SU-DHL-6 (cell line): ENCODE measurements at regions not wholly inside any gene's neighbourhood (a gene's known extent, or its start where the extent isn't known, plus 50 kb on each side); places are given as distances from the start of the nearest gene placed in this dataset.

Source experiments
- H2AFZ ChIP-seq: fragments of 200-600 bp; sonication (generic); 2 replicates; pipeline ENCODE4 v1.6.1; 2014; ENCODE audit warnings: low read depth, mild to moderate bottlenecking, moderate library complexity, mixed read lengths, antibody characterized with exemption, low read length; ENCODE audit not compliant: severe bottlenecking
- H3F3A ChIP-seq: fragments of 200-600 bp; shearing (Covaris generic); 2 replicates; pipeline ENCODE4 v1.6.0; 2016; ENCODE audit warnings: antibody characterized with exemption, mild to moderate bottlenecking; ENCODE audit not compliant: insufficient read depth
- H3K27ac ChIP-seq: fragments of 200-600 bp; sonication (generic); 2 replicates; pipeline ENCODE4 v1.5.1; 2016; ENCODE audit warnings: low read depth, mild to moderate bottlenecking, low read length, moderate library complexity, mixed read lengths
- H3K27me3 ChIP-seq: fragments of 200-600 bp; sonication (generic), shearing (Covaris generic); 2 replicates; pipeline ENCODE4 v1.6.0; 2014; ENCODE audit warnings: mild to moderate bottlenecking, low read length
- H3K36me3 ChIP-seq: fragments of 200-600 bp; sonication (generic); 2 replicates; pipeline ENCODE4 v1.6.1; 2014; ENCODE audit warnings: mild to moderate bottlenecking, low read length, mixed read lengths
- H3K4me2 ChIP-seq: fragments of 300-600, 200-600 bp; shearing (Covaris generic), sonication (generic); 2 replicates; pipeline ENCODE4 v1.6.0; 2014; ENCODE audit warnings: low read length, low read depth, mild to moderate bottlenecking; ENCODE audit not compliant: poor library complexity, severe bottlenecking
- H3K4me3 ChIP-seq: fragments of 200-600 bp; sonication (generic); 2 replicates; pipeline ENCODE4 v1.5.1; 2014; ENCODE audit warnings: antibody characterized with exemption, low read length, mild to moderate bottlenecking, mixed read lengths; ENCODE audit not compliant: insufficient read depth, poor library complexity, severe bottlenecking
- H3K79me2 ChIP-seq: fragments of 200-600 bp; sonication (generic); 2 replicates; pipeline ENCODE4 v1.6.1; 2014; ENCODE audit warnings: mild to moderate bottlenecking, low read length, moderate library complexity; ENCODE audit not compliant: insufficient read depth
- H3K9ac ChIP-seq: fragments of 200-600 bp; sonication (generic); 2 replicates; pipeline ENCODE4 v1.7.0; 2014; ENCODE audit warnings: mild to moderate bottlenecking, low read length
- H3K9me2 ChIP-seq: fragments of 200-600 bp; sonication (generic); replicated peaks from 2 replicates; pipeline ENCODE4 v1.6.1; 2014; ENCODE audit warnings: low read length; ENCODE audit not compliant: insufficient read depth
- H3K9me3 ChIP-seq: fragments of 200-600 bp; sonication (generic); 2 replicates; pipeline ENCODE4 v1.6.1; 2014; ENCODE audit warnings: low read length, mixed read lengths; ENCODE audit not compliant: insufficient read depth
- H4K20me1 ChIP-seq: fragments of 200-600 bp; sonication (generic); 2 replicates; pipeline ENCODE4 v1.6.1; 2014; ENCODE audit warnings: low read depth, mild to moderate bottlenecking, antibody characterized with exemption, low read length, moderate library complexity, mixed read lengths
- CTCF ChIP-seq: fragments of 200-600 bp; sonication (generic); IDR thresholded peaks from one replicate; pipeline ENCODE4 v1.5.1; 2017; ENCODE audit warnings: antibody characterized with exemption, mild to moderate bottlenecking, low read length, moderate library complexity; ENCODE audit not compliant: insufficient read depth, poor library complexity, severe bottlenecking
- EZH2phosphoT487 ChIP-seq: fragments of 200-600 bp; sonication (generic), shearing (Covaris generic); conservative IDR thresholded peaks from 2 replicates; pipeline ENCODE4 v1.6.1; 2018; ENCODE audit warnings: mild to moderate bottlenecking, antibody characterized with exemption, low read length, moderate library complexity, mixed read lengths

- no peak overlapping the region for H3K4me2 ChIP-seq
- H3K27me3 ChIP-seq = no peaks in the 10 kb centered on the region
- no peaks in the 10 kb centered on the region for H3K9me3 ChIP-seq
- no peaks in the 10 kb centered on the region for H3F3A ChIP-seq
- TF ChIP-seq CTCF (no peak), EZH2phosphoT487 (no peak)
- H3K9me2 ChIP-seq = no peaks in the 10 kb centered on the region
- H4K20me1 ChIP-seq = no peaks in the 10 kb centered on the region
- H3K36me3 ChIP-seq = no peaks in the 10 kb centered on the region
- no peak overlapping the region for H2AFZ ChIP-seq
- H3K79me2 ChIP-seq = no peaks in the 10 kb centered on the region
- H3K27ac ChIP-seq = no peak overlapping the region
- no peak overlapping the region for H3K4me3 ChIP-seq
- no peak overlapping the region for H3K9ac ChIP-seq
These were observed 440.5 kb downstream of the GPATCH2 start for GRCh38 chr1:217190359-217190758.

- Histone ChIP-seq H3K36me3 (no peaks in the 10 kb centered on the region), H3K27ac (no peak overlapping the region), H3K27me3 (no peaks in the 10 kb centered on the region), H3K9me2 (no peaks in the 10 kb centered on the region), H3K79me2 (no peaks in the 10 kb centered on the region), H3K4me2 (no peak overlapping the region), H3K4me3 (no peak overlapping the region), H3K9ac (no peak overlapping the region), H2AFZ (no peak overlapping the region), H3F3A (no peaks in the 10 kb centered on the region), H3K9me3 (no peaks in the 10 kb centered on the region), H4K20me1 (no peaks in the 10 kb centered on the region)
- TF ChIP-seq EZH2phosphoT487 (no peak), CTCF (no peak)
These were observed 441.5 kb downstream of the GPATCH2 start for GRCh38 chr1:217189362-217189761.

GRCh38 chr1:217188280-217189237 lies 442.3 kb downstream of the GPATCH2 start:
- no peak for TF ChIP-seq EZH2phosphoT487
- no peak for TF ChIP-seq CTCF
- Histone ChIP-seq H3F3A (no peaks in the 10 kb centered on the region), H3K9me2 (no peaks in the 10 kb centered on the region), H3K36me3 (no peaks in the 10 kb centered on the region), H3K4me2 (no peak overlapping the region), H3K27me3 (no peaks in the 10 kb centered on the region), H3K9me3 (no peaks in the 10 kb centered on the region), H3K9ac (no peak overlapping the region), H3K27ac (no peak overlapping the region), H4K20me1 (no peaks in the 10 kb centered on the region), H3K4me3 (no peak overlapping the region), H2AFZ (no peak overlapping the region), H3K79me2 (no peaks in the 10 kb centered on the region)
